ENCODE measurements at regions not wholly inside any gene's neighbourhood (a gene's known extent, or its start where the extent isn't known, plus 50 kb on each side); places are given as distances from the start of the nearest gene placed in this dataset.

- H3K4me3 ChIP-seq (replicated peaks in 1 of 2; ENCODE audit: low read depth in 2 of 2, low read length in 2 of 2), result no peak overlapping the region
- TF ChIP-seq, protein P1, sequence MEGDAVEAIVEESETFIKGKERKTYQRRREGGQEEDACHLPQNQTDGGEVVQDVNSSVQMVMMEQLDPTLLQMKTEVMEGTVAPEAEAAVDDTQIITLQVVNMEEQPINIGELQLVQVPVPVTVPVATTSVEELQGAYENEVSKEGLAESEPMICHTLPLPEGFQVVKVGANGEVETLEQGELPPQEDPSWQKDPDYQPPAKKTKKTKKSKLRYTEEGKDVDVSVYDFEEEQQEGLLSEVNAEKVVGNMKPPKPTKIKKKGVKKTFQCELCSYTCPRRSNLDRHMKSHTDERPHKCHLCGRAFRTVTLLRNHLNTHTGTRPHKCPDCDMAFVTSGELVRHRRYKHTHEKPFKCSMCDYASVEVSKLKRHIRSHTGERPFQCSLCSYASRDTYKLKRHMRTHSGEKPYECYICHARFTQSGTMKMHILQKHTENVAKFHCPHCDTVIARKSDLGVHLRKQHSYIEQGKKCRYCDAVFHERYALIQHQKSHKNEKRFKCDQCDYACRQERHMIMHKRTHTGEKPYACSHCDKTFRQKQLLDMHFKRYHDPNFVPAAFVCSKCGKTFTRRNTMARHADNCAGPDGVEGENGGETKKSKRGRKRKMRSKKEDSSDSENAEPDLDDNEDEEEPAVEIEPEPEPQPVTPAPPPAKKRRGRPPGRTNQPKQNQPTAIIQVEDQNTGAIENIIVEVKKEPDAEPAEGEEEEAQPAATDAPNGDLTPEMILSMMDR (IDR thresholded peaks at IDR 0.05; ENCODE audit: low read depth, low read length), result no peak
Observed at GRCh38 chr20:40946451-40946850, 82.2 kb upstream of the TOP1 start.

GRCh38 chr20:40948465-40949267 lies 80.0 kb upstream of the TOP1 start:
- H3K4me3 ChIP-seq (replicated peaks in 1 of 2; ENCODE audit: low read depth in 2 of 2, low read length in 2 of 2), result no peak overlapping the region
- TF ChIP-seq, protein P1 (IDR thresholded peaks at IDR 0.05; ENCODE audit: low read depth, low read length), result no peak
- peak; percentile 16 to 26 for DNase-seq (ENCODE audit: low read depth in 2 of 2)

More at GRCh38 chr20:40946451-40946850, 82.2 kb upstream of the TOP1 start:
- no peak for DNase-seq (ENCODE audit: low read depth in 2 of 2)

DNA sequence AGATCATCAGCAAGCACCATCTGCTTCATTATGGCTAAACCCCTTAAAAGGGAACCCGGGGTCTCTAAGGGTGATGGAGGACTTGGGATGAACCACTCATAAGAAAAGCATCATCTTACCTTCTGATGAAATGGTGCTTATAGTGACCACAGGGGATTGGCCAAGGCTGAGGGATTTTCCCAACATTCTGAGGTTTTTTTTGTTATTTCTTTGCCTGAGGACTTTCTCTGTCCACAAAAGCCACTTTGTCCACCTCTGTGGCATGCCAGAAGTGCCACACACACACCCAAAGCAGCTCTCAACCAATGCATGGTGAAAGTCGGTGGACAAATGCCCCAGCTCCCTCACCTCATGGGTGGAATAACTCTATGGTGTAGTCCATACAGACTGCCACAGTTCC lies 79.3 kb upstream of the TOP1 start:
- TF ChIP-seq, protein P1 (IDR thresholded peaks at IDR 0.05; ENCODE audit: low read depth, low read length), result no peak
- H3K4me3 ChIP-seq (replicated peaks in 1 of 2; ENCODE audit: low read depth in 2 of 2, low read length in 2 of 2), result no peak overlapping the region
- no peak for DNase-seq (ENCODE audit: low read depth in 2 of 2)

- TF ChIP-seq, protein P1 (IDR thresholded peaks at IDR 0.05; ENCODE audit: low read depth, low read length), result no peak
- H3K4me3 ChIP-seq (replicated peaks in 1 of 2; ENCODE audit: low read depth in 2 of 2, low read length in 2 of 2), result no peak overlapping the region
- DNase-seq (ENCODE audit: low read depth in 2 of 2), result no peak
Observed at GRCh38 chr20:40952136-40952535, 76.5 kb upstream of the TOP1 start.

GRCh38 chr20:40953416-40953815 lies 75.2 kb upstream of the TOP1 start:
- H3K4me3 ChIP-seq (replicated peaks in 1 of 2; ENCODE audit: low read depth in 2 of 2, low read length in 2 of 2), result no peak overlapping the region
- TF ChIP-seq, protein P1 (IDR thresholded peaks at IDR 0.05; ENCODE audit: low read depth, low read length), result no peak
- DNase-seq (ENCODE audit: low read depth in 2 of 2), result no peak

DNA sequence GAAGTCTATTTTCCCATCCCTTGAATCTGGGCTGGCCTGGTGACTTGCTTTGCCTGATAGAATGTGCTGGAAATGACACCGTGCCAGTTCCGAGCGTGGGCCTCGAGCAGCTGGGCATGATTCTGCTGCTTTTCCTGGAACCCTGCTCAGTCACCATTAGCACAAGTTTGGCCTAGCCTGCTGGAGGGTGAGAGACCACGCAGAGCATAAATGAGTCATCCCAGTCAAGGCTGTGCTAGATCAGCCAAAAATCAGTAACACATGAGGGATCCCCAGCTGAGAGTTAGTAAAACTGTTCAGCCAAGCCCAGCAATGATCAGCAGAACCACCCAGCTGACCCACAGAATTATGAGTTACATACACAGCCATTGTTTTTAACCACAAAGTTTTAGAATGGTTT lies 74.8 kb upstream of the TOP1 start:
- TF ChIP-seq, protein P1 (IDR thresholded peaks at IDR 0.05; ENCODE audit: low read depth, low read length), result no peak
- no peak overlapping the region for H3K4me3 ChIP-seq (replicated peaks in 1 of 2; ENCODE audit: low read depth in 2 of 2, low read length in 2 of 2)
- DNase-seq (ENCODE audit: low read depth in 2 of 2), result peak; percentile 18 to 21

All from cardiac fibroblast (primary cell).